Ovary (tissue), 3 donors: ENCODE measurements at regions not wholly inside any gene's neighbourhood (a gene's known extent, or its start where the extent isn't known, plus 50 kb on each side); places are given as distances from the start of the nearest gene placed in this dataset.

ENCODE experiments used
- CTCF ChIP-seq, 3 donors: fragments of 450-650 bp in 2 of 3; fragments of 200-600 bp in 1 of 3; IDR thresholded peaks; one replicate each; pipeline versions ENCODE4 v1.5.1 to v1.8.0; 2016 to 2022; ENCODE audit warnings: antibody characterized with exemption in 3 of 3, mild to moderate bottlenecking in 1 of 3
- EP300 ChIP-seq: sonication (generic); formaldehyde crosslinking; IDR thresholded peaks from one replicate; pipeline ENCODE4 v1.6.1; 2017; ENCODE audit warnings: antibody characterized with exemption
- donor health status: DM: no; HTN: no; CAD: no.

GRCh38 chr4:129246145-129246544 lies 150.2 kb downstream of the C4orf33 start:
- no peak for TF ChIP-seq CTCF (IDR thresholded peaks at IDR 0.05)
- no peak for TF ChIP-seq EP300
